Transverse colon (tissue), 4 donors: ENCODE measurements at regions not wholly inside any gene's neighbourhood (a gene's known extent, or its start where the extent isn't known, plus 50 kb on each side); places are given as distances from the start of the nearest gene placed in this dataset.

Experiments
- EP300 ChIP-seq: sonication (generic); formaldehyde crosslinking; IDR thresholded peaks from one replicate; pipeline ENCODE4 v1.6.1; 2017; ENCODE audit warnings: antibody characterized with exemption, low read depth
- POLR2AphosphoS5 ChIP-seq, 3 donors: sonication (generic); formaldehyde crosslinking; IDR thresholded peaks; one replicate each; pipeline ENCODE4 v1.6.1; 2016; ENCODE audit warnings: antibody characterized with exemption in 3 of 3
- TF ChIP-seq, protein P1 (sequence below), 5 experiments: fragments of 200-600 bp in 3 of 5; fragments of 450-650 bp in 2 of 5; sonication (generic) in 3 of 5; IDR thresholded peaks; 1 replicate in 2 of 5; 2 replicates in 3 of 5; pipeline ENCODE4 v1.5.1; 2016 to 2017; ENCODE audit warnings: antibody characterized with exemption in 5 of 5, inconsistent platforms in 3 of 5, mild to moderate bottlenecking in 2 of 5, moderate library complexity in 1 of 5

DNA sequence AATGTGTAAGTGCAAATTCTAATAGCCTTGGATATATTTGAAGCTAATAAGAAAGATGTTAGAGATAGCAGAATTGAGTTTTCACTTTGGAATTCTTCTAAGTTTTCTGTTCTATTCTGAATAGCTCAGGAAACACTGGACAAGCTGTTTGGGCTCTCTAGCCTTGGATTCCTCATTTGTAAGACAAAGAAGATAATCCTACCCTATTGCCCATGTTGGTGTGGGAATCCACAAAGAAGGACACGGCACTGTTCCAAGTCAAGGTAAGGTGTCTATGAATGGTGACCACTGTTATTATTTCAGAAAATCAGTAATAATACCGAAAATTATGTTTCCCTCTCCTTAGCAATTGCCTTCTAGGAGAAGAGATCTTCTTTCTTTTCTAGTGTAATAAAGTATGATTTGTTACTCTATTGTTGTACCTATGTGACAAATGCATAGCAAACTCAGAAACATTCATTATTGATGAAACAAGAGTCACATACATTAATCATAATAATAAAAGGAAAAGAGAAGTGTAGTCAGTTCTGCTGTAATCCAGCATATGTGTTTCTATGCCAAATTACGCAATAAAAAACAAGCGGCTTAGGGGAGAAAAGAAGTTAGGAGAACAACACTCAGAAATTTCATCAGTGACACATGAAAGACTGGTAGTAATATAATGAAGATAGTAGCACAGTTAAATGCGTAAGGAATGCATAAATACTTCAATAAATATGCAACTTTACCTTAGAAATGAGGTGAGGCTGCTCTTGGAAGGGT, 1012.3 kb upstream of the PHF14 start:
- TF ChIP-seq, protein P1, sequence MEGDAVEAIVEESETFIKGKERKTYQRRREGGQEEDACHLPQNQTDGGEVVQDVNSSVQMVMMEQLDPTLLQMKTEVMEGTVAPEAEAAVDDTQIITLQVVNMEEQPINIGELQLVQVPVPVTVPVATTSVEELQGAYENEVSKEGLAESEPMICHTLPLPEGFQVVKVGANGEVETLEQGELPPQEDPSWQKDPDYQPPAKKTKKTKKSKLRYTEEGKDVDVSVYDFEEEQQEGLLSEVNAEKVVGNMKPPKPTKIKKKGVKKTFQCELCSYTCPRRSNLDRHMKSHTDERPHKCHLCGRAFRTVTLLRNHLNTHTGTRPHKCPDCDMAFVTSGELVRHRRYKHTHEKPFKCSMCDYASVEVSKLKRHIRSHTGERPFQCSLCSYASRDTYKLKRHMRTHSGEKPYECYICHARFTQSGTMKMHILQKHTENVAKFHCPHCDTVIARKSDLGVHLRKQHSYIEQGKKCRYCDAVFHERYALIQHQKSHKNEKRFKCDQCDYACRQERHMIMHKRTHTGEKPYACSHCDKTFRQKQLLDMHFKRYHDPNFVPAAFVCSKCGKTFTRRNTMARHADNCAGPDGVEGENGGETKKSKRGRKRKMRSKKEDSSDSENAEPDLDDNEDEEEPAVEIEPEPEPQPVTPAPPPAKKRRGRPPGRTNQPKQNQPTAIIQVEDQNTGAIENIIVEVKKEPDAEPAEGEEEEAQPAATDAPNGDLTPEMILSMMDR (IDR thresholded peaks at IDR 0.05) = no peak
- no peak for TF ChIP-seq EP300
- TF ChIP-seq POLR2AphosphoS5 (IDR thresholded peaks at IDR 0.05) = no peak
